Thoracic aorta (tissue), 2 donors: ENCODE measurements at regions not wholly inside any gene's neighbourhood (a gene's known extent, or its start where the extent isn't known, plus 50 kb on each side); places are given as distances from the start of the nearest gene placed in this dataset.

Source experiments
- ATAC-seq: fragments of 150-250 bp; one replicate; pipeline ENCODE4 v1.8.0; 2017; ENCODE audit warnings: low read depth; ENCODE audit not compliant: insufficient number of reproducible peaks, low FRiP score
- DNase-seq: peaks from one replicate; pipeline ENCODE4 v3.0.0-alpha.2; 2020; ENCODE audit warnings: low spot score
- H3K27ac ChIP-seq, 2 donors: fragments of 200-600 bp; sonication (generic); 1 replicate in 1 of 2; 2 replicates in 1 of 2; pipeline ENCODE4 v1.5.1; 2016; ENCODE audit warnings: mild to moderate bottlenecking in 2 of 2, moderate library complexity in 2 of 2
- H3K27me3 ChIP-seq: fragments of 200-600 bp; sonication (generic); replicated peaks from 2 replicates; pipeline ENCODE4 v1.6.0; 2016; ENCODE audit warnings: mild to moderate bottlenecking; ENCODE audit not compliant: insufficient read depth
- H3K36me3 ChIP-seq: fragments of 200-600 bp; sonication (generic); one replicate; pipeline ENCODE4 v1.5.1; 2016
- H3K4me1 ChIP-seq, 2 donors: fragments of 200-600 bp; sonication (generic); 1 replicate in 1 of 2; 2 replicates in 1 of 2; pipeline versions ENCODE4 v1.5.1 to v1.6.0; 2016; ENCODE audit warnings: low read depth in 2 of 2, mild to moderate bottlenecking in 1 of 2; ENCODE audit not compliant: control insufficient read depth in 1 of 2
- H3K4me3 ChIP-seq: fragments of 200-600 bp; sonication (generic); 2 replicates; pipeline ENCODE4 v1.5.1; 2016; ENCODE audit warnings: mild to moderate bottlenecking
- H3K9me3 ChIP-seq: fragments of 200-600 bp; sonication (generic); 2 replicates; pipeline ENCODE4 v1.5.1; 2016
- CTCF ChIP-seq: fragments of 200-600 bp; sonication (generic); IDR thresholded peaks from one replicate; pipeline ENCODE4 v1.5.1; 2019; ENCODE audit warnings: antibody characterized with exemption

GRCh38 chr4:117771647-117772337 is 262.5 kb upstream of the NDST3 start:
- no peaks in the 10 kb centered on the region for H3K4me1 ChIP-seq
- DNase-seq = no peak
- no peaks in the 10 kb centered on the region for H3K36me3 ChIP-seq
- H3K27me3 ChIP-seq = no peaks in the 10 kb centered on the region
- H3K27ac ChIP-seq = no peak overlapping the region
- H3K9me3 ChIP-seq = no peaks in the 10 kb centered on the region
- TF ChIP-seq CTCF = no peak
- no peak for ATAC-seq
- H3K4me3 ChIP-seq = no peak overlapping the region

DNA sequence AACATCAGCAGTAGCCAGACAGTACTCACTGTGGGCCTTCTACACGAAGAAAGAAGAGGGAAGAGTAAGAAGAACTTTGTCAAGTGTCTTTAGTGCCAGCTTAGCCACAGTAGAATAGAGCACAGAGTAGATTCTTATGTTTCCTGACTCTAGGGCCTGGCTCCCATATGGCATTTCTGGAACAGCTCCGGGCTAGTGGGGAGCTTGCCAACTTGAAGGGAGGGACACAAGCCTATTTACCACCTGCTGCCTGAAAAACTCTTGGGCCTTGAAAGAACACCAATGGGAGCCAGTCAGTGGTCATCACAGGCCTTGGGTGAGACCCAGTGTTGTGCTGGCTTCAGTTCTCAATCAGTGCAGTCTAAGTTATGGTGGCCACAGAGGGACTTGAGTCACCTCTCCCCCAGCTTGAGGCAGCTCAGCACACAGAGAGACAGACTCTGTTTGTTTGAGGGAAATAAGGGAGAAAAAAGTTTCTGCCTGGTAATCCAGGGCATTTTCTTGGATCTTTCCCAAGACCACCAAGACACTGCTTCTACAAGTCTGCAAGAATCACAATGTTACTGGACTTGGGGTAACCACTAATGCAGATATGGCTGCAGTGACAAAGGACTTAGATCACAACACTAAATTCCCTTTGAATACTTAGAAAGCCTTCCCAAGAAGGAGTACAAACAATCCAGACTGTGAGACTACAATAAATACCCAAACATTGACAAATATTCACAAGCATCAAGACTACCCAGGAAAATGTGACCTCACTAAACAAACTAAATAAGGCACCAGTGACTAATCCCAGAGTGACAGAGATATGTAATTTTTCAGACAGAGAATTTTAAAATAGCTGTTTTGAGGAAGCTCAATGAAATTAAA is 261.0 kb upstream of the NDST3 start:
- H3K27me3 ChIP-seq = no peaks in the 10 kb centered on the region
- no peaks in the 10 kb centered on the region for H3K36me3 ChIP-seq
- ATAC-seq (peak; percentile 19), DNase-seq (no peak)
- no peak overlapping the region for H3K4me3 ChIP-seq
- H3K27ac ChIP-seq = no peak overlapping the region
- TF ChIP-seq CTCF = no peak
- H3K9me3 ChIP-seq = no peaks in the 10 kb centered on the region
- H3K4me1 ChIP-seq = peaks cover 0 to 6% of the 10 kb centered on the region in 2 donors

GRCh38 chr4:117777721-117778120 is 256.6 kb upstream of the NDST3 start:
- DNase-seq = no peak
- no peak for TF ChIP-seq CTCF
- Histone ChIP-seq H3K4me1 (peaks cover 0 to 6% of the 10 kb centered on the region in 2 donors), H3K4me3 (no peak overlapping the region), H3K36me3 (no peaks in the 10 kb centered on the region), H3K9me3 (no peaks in the 10 kb centered on the region), H3K27ac (no peak overlapping the region), H3K27me3 (no peaks in the 10 kb centered on the region)
- ATAC-seq = no peak

GRCh38 chr4:117783716-117784115 is 250.6 kb upstream of the NDST3 start:
- H3K27me3 ChIP-seq = no peaks in the 10 kb centered on the region
- H3K4me1 ChIP-seq = no peaks in the 10 kb centered on the region
- ATAC-seq (no peak), DNase-seq (no peak)
- H3K4me3 ChIP-seq = no peak overlapping the region
- TF ChIP-seq CTCF = no peak
- H3K9me3 ChIP-seq = no peaks in the 10 kb centered on the region
- H3K36me3 ChIP-seq = no peaks in the 10 kb centered on the region
- H3K27ac ChIP-seq = no peak overlapping the region

DNA sequence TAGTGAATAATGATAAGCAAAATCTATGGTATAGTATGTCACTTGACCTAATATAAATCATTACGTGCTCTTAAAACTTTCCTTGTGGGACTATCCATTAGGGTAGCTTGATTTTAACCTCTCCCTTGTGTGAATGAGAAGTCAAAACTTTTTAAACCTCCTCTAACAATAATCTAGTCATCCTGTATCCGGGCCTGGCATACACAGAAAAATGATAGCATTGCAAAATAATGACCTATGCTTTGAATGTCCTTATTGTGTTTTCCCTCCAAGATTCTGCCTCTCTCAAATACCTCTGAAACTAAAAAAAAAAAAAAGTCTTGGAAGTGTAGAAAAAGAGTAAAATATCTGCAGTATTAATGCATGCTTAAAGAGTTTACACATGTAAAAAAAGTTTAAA is 250.0 kb upstream of the NDST3 start:
- no peak overlapping the region for H3K27ac ChIP-seq
- no peaks in the 10 kb centered on the region for H3K9me3 ChIP-seq
- no peaks in the 10 kb centered on the region for H3K36me3 ChIP-seq
- H3K4me3 ChIP-seq = no peak overlapping the region
- DNase-seq (no peak), ATAC-seq (no peak)
- TF ChIP-seq CTCF = no peak
- H3K27me3 ChIP-seq = no peaks in the 10 kb centered on the region
- no peaks in the 10 kb centered on the region for H3K4me1 ChIP-seq
